Neural cell (in vitro differentiated cells): ENCODE measurements at regions not wholly inside any gene's neighbourhood (a gene's known extent, or its start where the extent isn't known, plus 50 kb on each side); places are given as distances from the start of the nearest gene placed in this dataset.

Experiments used
- H2AFZ ChIP-seq: fragments of 200-600, 300-800 bp; sonication (generic), shearing (Covaris generic); 2 replicates; pipeline ENCODE4 v1.6.0; 2014; ENCODE audit warnings: low read depth, mild to moderate bottlenecking, antibody characterized with exemption, low read length, moderate library complexity
- H3F3A ChIP-seq: fragments of 200-600 bp; shearing (Covaris generic); 2 replicates; pipeline ENCODE4 v1.6.1; 2016; ENCODE audit warnings: mild to moderate bottlenecking, moderate library complexity, mixed read lengths, antibody characterized with exemption, low read length; ENCODE audit not compliant: insufficient read depth, poor library complexity, severe bottlenecking
- H3K27ac ChIP-seq: fragments of 200-600, 300-800 bp; sonication (generic), shearing (Covaris generic); 2 replicates; pipeline ENCODE4 v1.5.1; 2014; ENCODE audit warnings: mild to moderate bottlenecking, low read length, moderate library complexity
- H3K27me3 ChIP-seq: fragments of 300-800, 200-600 bp; sonication (generic), shearing (Covaris generic); 2 replicates; pipeline ENCODE4 v1.6.0; 2014; ENCODE audit warnings: mild to moderate bottlenecking, low read depth, low read length, moderate library complexity; ENCODE audit not compliant: insufficient read depth
- H3K36me3 ChIP-seq: fragments of 300-800, 200-600 bp; sonication (generic), shearing (Covaris generic); 2 replicates; pipeline ENCODE4 v1.5.1; 2014; ENCODE audit warnings: mild to moderate bottlenecking, antibody characterized with exemption, low read length, moderate library complexity; ENCODE audit not compliant: insufficient read depth
- H3K4me2 ChIP-seq: fragments of 300-800, 200-600 bp; sonication (generic), shearing (Covaris generic); 2 replicates; pipeline ENCODE4 v1.6.0; 2014; ENCODE audit warnings: mild to moderate bottlenecking, low read length
- H3K4me3 ChIP-seq: fragments of 300-800, 200-600 bp; sonication (generic), shearing (Covaris generic); 2 replicates; pipeline ENCODE4 v1.5.1; 2014; ENCODE audit warnings: mild to moderate bottlenecking, low read length, moderate library complexity
- H3K79me2 ChIP-seq: fragments of 200-600 bp; shearing (Covaris generic); replicated peaks from 2 replicates; pipeline ENCODE4 v1.6.0; 2014; ENCODE audit warnings: mild to moderate bottlenecking, low read length, moderate library complexity; ENCODE audit not compliant: insufficient read depth
- H3K9ac ChIP-seq: fragments of 300-800, 200-600 bp; sonication (generic), shearing (Covaris generic); 2 replicates; pipeline ENCODE4 v1.6.1; 2016; ENCODE audit warnings: mild to moderate bottlenecking, low read length, mixed read lengths
- H3K9me2 ChIP-seq: fragments of 200-600 bp; shearing (Covaris generic); 2 replicates; pipeline ENCODE4 v1.6.1; 2016; ENCODE audit warnings: mild to moderate bottlenecking, low read length, mixed read lengths; ENCODE audit not compliant: insufficient read depth
- H3K9me3 ChIP-seq: fragments of 200-600, 300-800 bp; sonication (generic), shearing (Covaris generic); 2 replicates; pipeline ENCODE4 v1.6.1; 2016; ENCODE audit warnings: mild to moderate bottlenecking, mixed run types, low read length, moderate library complexity, mixed read lengths
- H4K20me1 ChIP-seq: fragments of 200-600 bp; shearing (Covaris generic); 2 replicates; pipeline ENCODE4 v1.6.1; 2016; ENCODE audit warnings: mild to moderate bottlenecking, mixed run types; ENCODE audit not compliant: insufficient read depth
- CTCF ChIP-seq: fragments of 450-650 bp; IDR thresholded peaks from 2 replicates; pipeline ENCODE4 v1.5.1; 2014; ENCODE audit warnings: antibody characterized with exemption, mild to moderate bottlenecking, moderate library complexity; ENCODE audit not compliant: poor library complexity, severe bottlenecking
- EP300 ChIP-seq: fragments of 450-650 bp; conservative IDR thresholded peaks from 2 replicates; pipeline ENCODE4 v1.6.1; 2014; ENCODE audit warnings: antibody characterized with exemption, mild to moderate bottlenecking, moderate library complexity; ENCODE audit not compliant: poor library complexity, severe bottlenecking
- EZH2 ChIP-seq: fragments of 200-600, 300-800 bp; shearing (Covaris generic), sonication (generic); IDR thresholded peaks from 2 replicates; pipeline ENCODE4 v1.6.1; 2014; ENCODE audit warnings: antibody characterized with exemption, low read length, borderline replicate concordance, mild to moderate bottlenecking; ENCODE audit not compliant: insufficient read depth, poor library complexity, severe bottlenecking
- MXI1 ChIP-seq: fragments of 450-650 bp; conservative IDR thresholded peaks from 2 replicates; pipeline ENCODE4 v1.6.1; 2014; ENCODE audit warnings: antibody characterized with exemption, mild to moderate bottlenecking; ENCODE audit not compliant: poor library complexity, severe bottlenecking
- POLR2AphosphoS5 ChIP-seq: IDR thresholded peaks from 2 replicates; pipeline ENCODE4 v1.6.1; 2012
- RAD21 ChIP-seq: fragments of 450-650 bp; conservative IDR thresholded peaks from 2 replicates; pipeline ENCODE4 v1.6.1; 2014; ENCODE audit warnings: antibody characterized with exemption, mild to moderate bottlenecking, moderate library complexity
- REST ChIP-seq: IDR thresholded peaks from 2 replicates; pipeline ENCODE4 v1.6.1; 2012; ENCODE audit warnings: borderline replicate concordance
- SMC3 ChIP-seq: fragments of 450-650 bp; conservative IDR thresholded peaks from 2 replicates; pipeline ENCODE4 v1.6.1; 2014; ENCODE audit warnings: antibody characterized with exemption, mild to moderate bottlenecking, moderate library complexity; ENCODE audit not compliant: poor library complexity
- TAF1 ChIP-seq: IDR thresholded peaks from 2 replicates; pipeline ENCODE4 v1.6.1; 2012; ENCODE audit warnings: low read depth

GRCh38 chrX:138504273-138504672 lies 207.2 kb downstream of the FGF13 start:
- Histone ChIP-seq H3K36me3 (no peaks in the 10 kb centered on the region), H3K27ac (no peak overlapping the region), H3K4me2 (no peak overlapping the region), H2AFZ (no peak overlapping the region), H3K79me2 (no peaks in the 10 kb centered on the region), H3K9me2 (no peaks in the 10 kb centered on the region), H3F3A (no peaks in the 10 kb centered on the region), H3K27me3 (no peaks in the 10 kb centered on the region), H4K20me1 (no peaks in the 10 kb centered on the region), H3K4me3 (no peak overlapping the region), H3K9ac (no peak overlapping the region), H3K9me3 (no peaks in the 10 kb centered on the region)
- TF ChIP-seq TAF1 (no peak), RAD21 (no peak), CTCF (no peak), REST (no peak), SMC3 (no peak), EZH2 (no peak), MXI1 (no peak), POLR2AphosphoS5 (no peak), EP300 (no peak)

- TF ChIP-seq SMC3: no peak
- TF ChIP-seq MXI1: no peak
- Histone ChIP-seq H3K9me2 (no peaks in the 10 kb centered on the region), H3K9me3 (no peaks in the 10 kb centered on the region), H3K4me3 (no peak overlapping the region), H3K36me3 (no peaks in the 10 kb centered on the region), H3K79me2 (no peaks in the 10 kb centered on the region), H2AFZ (no peak overlapping the region), H3K4me2 (no peak overlapping the region), H3K9ac (no peak overlapping the region), H3K27ac (no peak overlapping the region), H3F3A (no peaks in the 10 kb centered on the region), H3K27me3 (no peaks in the 10 kb centered on the region), H4K20me1 (no peaks in the 10 kb centered on the region)
Measured at GRCh38 chrX:138492371-138492770, 219.1 kb downstream of the FGF13 start.

GRCh38 chrX:138487866-138488265 lies 223.7 kb downstream of the FGF13 start:
- Histone ChIP-seq H3K9me3 (no peaks in the 10 kb centered on the region), H3K79me2 (no peaks in the 10 kb centered on the region), H3K4me3 (no peak overlapping the region), H3F3A (no peaks in the 10 kb centered on the region), H3K4me2 (no peak overlapping the region), H2AFZ (no peak overlapping the region), H3K9ac (no peak overlapping the region), H3K27me3 (no peaks in the 10 kb centered on the region), H3K27ac (no peak overlapping the region), H3K9me2 (no peaks in the 10 kb centered on the region), H4K20me1 (no peaks in the 10 kb centered on the region), H3K36me3 (no peaks in the 10 kb centered on the region)
- TF ChIP-seq RAD21 (no peak), CTCF (no peak), REST (no peak), EZH2 (no peak), TAF1 (no peak), SMC3 (no peak), EP300 (no peak), MXI1 (no peak), POLR2AphosphoS5 (no peak)
